ENCODE measurements at regions not wholly inside any gene's neighbourhood (a gene's known extent, or its start where the extent isn't known, plus 50 kb on each side); places are given as distances from the start of the nearest gene placed in this dataset.

- DNase-seq (ENCODE audit: insufficient read length, low spot score), result no peak
- TF ChIP-seq POLR2A (IDR thresholded peaks at IDR 0.05; ENCODE audit: low read depth, low read length), result no peak
- FAIRE-seq, result no peak
Measured at GRCh38 chr7:26587536-26587935, 276.9 kb downstream of the SKAP2 start.

- DNase-seq (ENCODE audit: insufficient read length, low spot score) (no peak), FAIRE-seq (no peak)
- no peak for TF ChIP-seq POLR2A (IDR thresholded peaks at IDR 0.05; ENCODE audit: low read depth, low read length)
Measured at GRCh38 chr7:26588511-26588910, 275.9 kb downstream of the SKAP2 start.

DNA sequence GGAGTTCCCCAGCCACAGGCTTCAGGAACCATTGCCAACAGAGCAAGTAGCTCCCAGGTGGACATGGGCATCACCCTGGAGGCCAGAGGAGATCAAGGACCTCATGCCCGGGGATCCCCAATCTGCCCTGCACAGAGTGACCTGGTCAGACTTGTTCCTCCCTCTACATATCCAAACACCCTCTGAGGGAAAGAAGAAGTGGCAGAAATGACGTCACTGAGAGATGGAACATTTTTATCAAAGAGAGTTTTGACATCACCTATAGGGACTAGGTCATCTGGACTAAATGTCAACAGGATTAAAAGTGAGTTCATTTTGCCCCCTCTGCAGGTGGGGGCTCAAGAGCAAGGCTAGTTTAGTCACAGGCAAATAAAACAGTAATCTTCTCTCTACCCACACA, 273.7 kb downstream of the SKAP2 start:
- no peak for FAIRE-seq
- DNase-seq (ENCODE audit: insufficient read length, low spot score), result no peak
- TF ChIP-seq POLR2A (IDR thresholded peaks at IDR 0.05; ENCODE audit: low read depth, low read length), result no peak

DNA sequence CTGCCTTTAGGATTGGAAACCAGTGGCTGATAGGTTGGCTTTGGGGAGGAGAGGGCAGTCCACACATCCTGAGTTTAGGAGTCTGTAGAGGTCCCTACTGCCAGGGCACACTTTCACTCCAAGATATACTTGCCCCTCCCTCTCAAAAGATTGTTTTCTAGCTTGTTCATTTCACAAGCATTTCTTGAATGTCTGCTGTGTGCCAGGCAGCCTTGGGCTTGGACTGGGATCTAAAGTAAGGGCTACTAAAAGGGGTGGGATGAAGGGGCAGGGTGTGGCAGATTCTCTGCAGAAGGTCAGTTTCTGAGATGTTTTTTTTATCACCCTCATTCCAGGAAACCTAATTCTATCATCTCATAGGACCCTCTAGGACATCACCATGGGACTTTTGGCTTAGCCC, 272.4 kb downstream of the SKAP2 start:
- no peak for TF ChIP-seq POLR2A (IDR thresholded peaks at IDR 0.05; ENCODE audit: low read depth, low read length)
- DNase-seq (ENCODE audit: insufficient read length, low spot score), result no peak
- FAIRE-seq, result no peak

DNA sequence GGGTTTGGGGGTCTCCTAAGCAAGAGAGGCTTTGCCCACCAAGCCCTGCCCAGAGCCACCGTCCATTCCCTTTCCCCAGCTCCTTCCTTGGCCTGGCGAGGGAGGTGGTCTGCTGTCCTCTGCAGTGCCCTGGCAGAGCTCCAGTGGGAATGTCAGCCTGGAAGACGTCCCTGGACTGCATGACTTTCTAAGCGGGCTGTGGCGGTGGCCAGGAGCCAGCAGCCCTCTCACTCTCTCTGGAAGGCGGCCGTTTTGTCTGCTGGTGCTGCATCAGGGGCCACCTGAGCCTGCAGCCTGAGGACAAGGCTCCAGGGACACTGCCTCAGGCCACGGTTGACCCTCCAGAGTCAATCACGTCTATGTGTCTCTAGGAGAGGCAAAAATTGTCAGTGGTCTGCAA, 271.0 kb downstream of the SKAP2 start:
- TF ChIP-seq POLR2A (IDR thresholded peaks at IDR 0.05; ENCODE audit: low read depth, low read length), result no peak
- DNase-seq (ENCODE audit: insufficient read length, low spot score) (no peak), FAIRE-seq (no peak)

GRCh38 chr7:26593896-26594295, 270.5 kb downstream of the SKAP2 start:
- DNase-seq (ENCODE audit: insufficient read length, low spot score) (no peak), FAIRE-seq (no peak)
- TF ChIP-seq POLR2A (IDR thresholded peaks at IDR 0.05; ENCODE audit: low read depth, low read length), result no peak

DNA sequence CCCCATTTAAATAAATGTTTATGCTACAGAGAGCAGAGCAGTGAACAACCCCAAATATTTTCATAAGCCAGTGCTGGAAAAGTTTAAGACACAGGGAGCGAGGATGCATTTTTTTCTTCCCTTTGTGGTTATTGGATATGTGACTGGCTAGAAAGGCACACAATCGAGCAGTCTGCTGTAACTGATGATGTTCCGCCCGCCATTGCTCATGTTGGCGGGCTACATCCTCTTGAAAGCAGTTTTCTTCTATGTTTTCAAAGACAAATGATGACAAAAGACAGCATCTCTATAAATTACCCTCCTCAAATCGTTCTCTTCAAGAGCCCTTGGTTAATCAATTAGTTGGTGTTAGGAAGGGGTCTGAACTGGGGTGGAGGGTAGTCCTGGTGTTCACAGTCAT, 269.8 kb downstream of the SKAP2 start:
- TF ChIP-seq POLR2A (IDR thresholded peaks at IDR 0.05; ENCODE audit: low read depth, low read length), result no peak
- DNase-seq (ENCODE audit: insufficient read length, low spot score) (no peak), FAIRE-seq (no peak)

DNA sequence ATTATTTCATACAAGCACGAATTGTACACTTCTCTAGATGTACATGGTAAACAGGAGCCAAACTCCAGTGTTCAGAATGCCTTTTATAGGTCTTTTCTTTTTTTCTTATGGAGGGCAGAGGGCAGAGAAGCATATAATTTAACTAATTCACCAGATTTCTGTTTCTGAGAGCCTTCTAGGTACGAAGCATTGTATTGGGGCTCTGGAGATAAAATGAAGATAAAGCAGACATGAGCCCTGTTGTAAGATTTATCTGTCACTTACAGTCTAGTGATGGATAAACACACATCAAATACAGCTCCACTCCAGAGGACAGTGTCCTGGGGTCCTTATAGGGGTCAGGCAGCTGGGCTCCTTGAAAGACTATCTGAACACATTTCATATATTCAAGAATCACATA, 265.5 kb downstream of the SKAP2 start:
- FAIRE-seq, result no peak
- TF ChIP-seq POLR2A (IDR thresholded peaks at IDR 0.05; ENCODE audit: low read depth, low read length), result no peak
- no peak for DNase-seq (ENCODE audit: insufficient read length, low spot score)

- no peak for DNase-seq (ENCODE audit: insufficient read length, low spot score)
- no peak for TF ChIP-seq POLR2A (IDR thresholded peaks at IDR 0.05; ENCODE audit: low read depth, low read length)
- no peak for FAIRE-seq
Measured at GRCh38 chr7:26599982-26600381, 264.4 kb downstream of the SKAP2 start.

DNA sequence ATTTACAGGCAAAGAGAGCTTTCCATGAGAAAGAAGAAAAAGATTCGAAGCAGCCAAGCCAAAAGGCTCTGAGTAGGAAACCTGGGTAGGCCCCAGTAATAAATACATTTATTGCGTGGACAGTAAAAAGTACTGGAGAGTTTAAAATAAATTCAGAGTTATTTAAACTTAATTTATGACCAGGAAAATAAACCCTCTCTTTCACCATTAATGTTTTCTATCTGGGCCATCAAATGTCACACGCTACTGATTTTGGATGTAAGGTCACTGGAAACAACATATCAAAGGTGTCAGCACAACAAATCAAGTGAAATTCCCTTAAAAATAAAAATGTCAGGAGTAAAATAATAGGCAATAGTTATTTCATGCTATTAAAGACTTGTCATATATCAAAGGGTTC, 264.0 kb downstream of the SKAP2 start:
- FAIRE-seq, result no peak
- no peak for DNase-seq (ENCODE audit: insufficient read length, low spot score)
- no peak for TF ChIP-seq POLR2A (IDR thresholded peaks at IDR 0.05; ENCODE audit: low read depth, low read length)

- FAIRE-seq (peak; percentile 92), DNase-seq (ENCODE audit: insufficient read length, low spot score) (peak; percentile 31)
- no peak for TF ChIP-seq POLR2A (IDR thresholded peaks at IDR 0.05; ENCODE audit: low read depth, low read length)
Measured at GRCh38 chr7:26603631-26604030, 260.8 kb downstream of the SKAP2 start.

DNA sequence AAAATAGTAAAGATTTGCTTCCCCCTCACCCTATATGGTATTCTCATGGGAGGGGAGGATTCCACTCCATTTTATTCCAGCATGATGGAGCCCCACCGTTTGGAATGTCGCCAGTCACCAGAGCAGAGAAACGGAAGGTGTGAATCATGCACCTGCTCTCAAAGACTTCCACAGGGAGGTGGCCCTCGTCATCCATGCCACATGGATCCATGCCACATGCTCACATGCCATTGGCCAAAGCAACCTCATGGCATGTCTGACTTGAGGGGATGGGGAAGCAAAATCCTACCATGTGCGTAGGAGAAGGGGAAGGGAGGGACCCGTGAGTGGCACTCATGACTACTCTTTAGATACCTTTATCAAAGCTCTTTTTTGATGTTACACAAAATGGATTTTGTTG, 256.0 kb downstream of the SKAP2 start:
- no peak for FAIRE-seq
- TF ChIP-seq POLR2A (IDR thresholded peaks at IDR 0.05; ENCODE audit: low read depth, low read length), result no peak

GRCh38 chr7:26609082-26609481, 255.3 kb downstream of the SKAP2 start:
- FAIRE-seq (no peak), DNase-seq (ENCODE audit: insufficient read length, low spot score) (no peak)
- no peak for TF ChIP-seq POLR2A (IDR thresholded peaks at IDR 0.05; ENCODE audit: low read depth, low read length)

More for the DNA sequence above, 256.0 kb downstream of the SKAP2 start:
- DNase-seq (ENCODE audit: insufficient read length, low spot score), result no peak

DNA sequence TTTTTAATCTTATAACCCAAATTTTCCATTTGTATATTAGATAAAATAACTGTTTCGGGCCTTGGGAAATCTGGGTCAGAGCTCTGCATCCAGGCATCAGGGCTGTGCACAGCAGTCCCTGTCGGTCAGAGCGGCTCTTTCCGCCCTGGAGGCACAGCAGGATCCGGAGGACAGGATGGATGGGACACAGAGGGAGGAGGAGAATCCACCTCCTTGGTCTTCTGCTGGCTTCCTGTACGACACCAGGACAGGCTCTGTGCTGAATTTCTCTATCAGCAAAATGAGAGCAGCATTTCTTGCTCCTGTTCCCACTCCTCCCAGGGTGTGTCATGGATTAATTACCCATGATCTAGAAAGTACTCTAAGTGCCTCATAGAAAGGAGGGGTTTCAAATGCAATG, 254.9 kb downstream of the SKAP2 start:
- DNase-seq (ENCODE audit: insufficient read length, low spot score) (no peak), FAIRE-seq (no peak)
- no peak for TF ChIP-seq POLR2A (IDR thresholded peaks at IDR 0.05; ENCODE audit: low read depth, low read length)

DNA sequence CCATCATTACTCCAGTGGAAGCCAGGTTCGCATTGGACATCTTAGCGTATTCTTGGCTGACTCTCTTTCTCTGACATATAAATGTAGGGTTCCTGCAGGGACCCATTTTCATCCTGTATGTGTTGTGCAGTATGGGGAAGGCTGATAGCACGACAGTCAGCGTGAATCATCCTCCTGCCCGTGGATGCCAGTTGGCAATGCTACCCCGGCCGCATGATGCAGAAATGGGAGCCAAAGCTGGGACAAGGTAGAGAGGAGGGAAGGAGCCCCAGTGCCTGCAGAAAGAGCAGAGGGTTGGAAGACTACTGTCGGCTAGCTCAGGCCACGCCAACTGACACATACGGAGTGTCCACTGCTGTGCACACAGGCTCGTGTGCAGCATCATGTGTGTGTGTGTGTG, 251.6 kb downstream of the SKAP2 start:
- no peak for FAIRE-seq
- no peak for DNase-seq (ENCODE audit: insufficient read length, low spot score)
- no peak for TF ChIP-seq POLR2A (IDR thresholded peaks at IDR 0.05; ENCODE audit: low read depth, low read length)

DNA sequence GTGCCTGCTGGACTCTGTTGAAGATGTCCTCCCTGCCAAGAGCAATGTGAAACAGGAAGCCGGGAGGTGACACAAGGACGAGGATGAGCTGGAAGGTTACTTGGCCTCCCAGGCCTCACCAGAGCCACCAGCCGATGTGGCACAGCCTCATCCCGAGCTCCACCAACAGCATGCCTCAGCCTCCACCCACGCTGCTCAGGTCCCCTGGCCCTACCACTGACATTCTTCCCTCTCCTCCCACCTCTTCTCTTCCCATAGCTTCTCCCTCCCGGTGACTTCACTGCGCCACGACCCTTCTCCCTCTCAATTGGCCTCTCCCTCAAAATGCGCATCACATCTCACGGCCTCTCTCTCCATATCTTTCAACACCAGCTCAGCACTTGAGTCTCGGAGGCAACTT, 249.9 kb downstream of the SKAP2 start:
- FAIRE-seq (no peak), DNase-seq (ENCODE audit: insufficient read length, low spot score) (no peak)
- no peak for TF ChIP-seq POLR2A (IDR thresholded peaks at IDR 0.05; ENCODE audit: low read depth, low read length)
